ENCODE measurements at regions not wholly inside any gene's neighbourhood (a gene's known extent, or its start where the extent isn't known, plus 50 kb on each side); places are given as distances from the start of the nearest gene placed in this dataset.
A peak's percentile ranks its signal among the peaks of the same experiment; 100 is the strongest.

DNA sequence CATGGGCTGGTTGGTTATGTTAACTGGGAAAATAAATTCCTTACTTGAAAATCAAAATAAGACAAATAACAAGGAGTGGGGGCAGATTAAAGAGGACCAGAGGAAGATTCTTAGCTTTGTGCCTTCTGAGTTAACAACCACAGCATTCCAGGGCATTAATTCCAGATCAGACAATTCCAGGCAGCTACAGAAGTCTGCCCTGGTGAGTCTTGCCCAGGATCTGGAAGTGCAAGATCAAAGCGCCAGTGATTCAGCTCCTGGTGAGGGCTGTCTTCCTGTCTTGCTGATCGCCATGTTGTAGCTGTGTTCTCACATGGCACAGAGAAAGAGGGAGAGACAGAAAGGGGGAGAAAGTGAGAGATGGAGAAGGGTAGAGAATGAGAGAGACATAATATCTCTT, 65.6 kb downstream of the ANXA2R start:
- DNase-seq (ENCODE audit: low read depth): no peak
- TF ChIP-seq, protein P1, sequence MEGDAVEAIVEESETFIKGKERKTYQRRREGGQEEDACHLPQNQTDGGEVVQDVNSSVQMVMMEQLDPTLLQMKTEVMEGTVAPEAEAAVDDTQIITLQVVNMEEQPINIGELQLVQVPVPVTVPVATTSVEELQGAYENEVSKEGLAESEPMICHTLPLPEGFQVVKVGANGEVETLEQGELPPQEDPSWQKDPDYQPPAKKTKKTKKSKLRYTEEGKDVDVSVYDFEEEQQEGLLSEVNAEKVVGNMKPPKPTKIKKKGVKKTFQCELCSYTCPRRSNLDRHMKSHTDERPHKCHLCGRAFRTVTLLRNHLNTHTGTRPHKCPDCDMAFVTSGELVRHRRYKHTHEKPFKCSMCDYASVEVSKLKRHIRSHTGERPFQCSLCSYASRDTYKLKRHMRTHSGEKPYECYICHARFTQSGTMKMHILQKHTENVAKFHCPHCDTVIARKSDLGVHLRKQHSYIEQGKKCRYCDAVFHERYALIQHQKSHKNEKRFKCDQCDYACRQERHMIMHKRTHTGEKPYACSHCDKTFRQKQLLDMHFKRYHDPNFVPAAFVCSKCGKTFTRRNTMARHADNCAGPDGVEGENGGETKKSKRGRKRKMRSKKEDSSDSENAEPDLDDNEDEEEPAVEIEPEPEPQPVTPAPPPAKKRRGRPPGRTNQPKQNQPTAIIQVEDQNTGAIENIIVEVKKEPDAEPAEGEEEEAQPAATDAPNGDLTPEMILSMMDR (conservative IDR thresholded peaks at IDR 0.05; ENCODE audit: low read depth, low read length): no peak
- H3K4me3 ChIP-seq (ENCODE audit: low read depth, low read length): no peak overlapping the region

DNA sequence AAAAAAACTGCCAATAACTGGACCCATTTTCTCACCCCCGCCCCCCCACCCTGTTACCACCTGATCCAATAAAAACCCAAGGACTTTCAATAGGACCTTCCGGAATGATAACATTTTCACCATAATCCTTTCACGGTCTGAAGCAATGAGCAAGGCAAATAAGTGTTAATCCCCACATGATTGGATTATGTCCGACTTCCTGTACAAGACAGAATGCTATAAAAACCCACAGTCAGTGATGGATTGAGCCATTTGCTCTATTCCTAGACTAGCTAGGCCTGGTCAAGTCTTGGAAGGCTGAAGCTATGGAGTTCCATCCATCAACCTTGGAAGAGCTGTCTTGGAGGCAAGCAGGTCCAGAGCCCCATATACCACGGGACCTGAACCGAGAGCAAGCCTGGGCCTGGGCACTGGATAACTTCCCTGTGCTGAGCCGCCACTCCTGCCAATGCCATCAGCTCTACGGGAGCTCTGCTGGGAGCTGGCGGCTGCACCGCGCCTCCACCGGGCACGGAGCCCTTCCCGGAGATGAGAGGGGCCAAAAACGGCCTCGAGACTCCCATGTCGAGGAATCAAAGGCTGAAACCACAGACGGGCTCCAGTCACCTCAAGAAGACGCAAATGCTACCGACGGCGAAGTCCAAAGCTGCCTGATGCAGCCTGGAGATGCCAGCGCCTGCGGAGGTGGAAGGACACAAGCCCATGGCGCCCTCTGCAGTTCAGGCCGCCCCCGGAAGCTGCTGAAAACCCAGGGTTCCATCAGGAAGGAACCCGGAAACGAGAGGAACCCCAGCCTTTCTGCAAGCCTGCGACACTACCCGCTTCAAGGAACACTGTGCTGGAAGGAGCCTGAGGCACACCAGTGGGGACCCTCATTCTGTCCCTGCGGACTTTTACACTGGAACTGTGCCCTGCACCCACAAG, 69.2 kb downstream of the ANXA2R start:
- TF ChIP-seq, protein P1 (conservative IDR thresholded peaks at IDR 0.05; ENCODE audit: low read depth, low read length): peak; percentile 50
- no peak overlapping the region for H3K4me3 ChIP-seq (ENCODE audit: low read depth, low read length)
- no peak for DNase-seq (ENCODE audit: low read depth)

DNA sequence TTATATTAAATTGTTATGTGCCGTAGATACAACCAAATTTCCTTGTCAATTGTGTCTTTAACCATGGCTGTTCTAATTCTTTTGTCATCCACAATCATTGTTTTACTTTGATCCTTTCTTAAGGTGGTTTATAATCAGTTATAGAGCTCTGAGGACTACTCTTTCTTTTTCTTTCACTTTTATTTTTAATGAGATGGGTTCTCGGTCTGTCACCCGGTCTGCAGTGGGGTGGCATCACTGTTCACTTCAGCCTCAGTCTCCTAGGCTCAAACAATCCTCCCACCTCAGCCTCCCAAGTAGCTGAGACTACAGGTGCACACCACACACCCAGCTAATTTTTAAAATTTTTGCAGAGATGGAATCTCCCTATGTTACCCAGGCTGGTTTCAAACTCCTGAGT, 74.2 kb downstream of the ANXA2R start:
- DNase-seq (ENCODE audit: low read depth): no peak
- TF ChIP-seq, protein P1 (conservative IDR thresholded peaks at IDR 0.05; ENCODE audit: low read depth, low read length): no peak
- no peak overlapping the region for H3K4me3 ChIP-seq (ENCODE audit: low read depth, low read length)

DNA sequence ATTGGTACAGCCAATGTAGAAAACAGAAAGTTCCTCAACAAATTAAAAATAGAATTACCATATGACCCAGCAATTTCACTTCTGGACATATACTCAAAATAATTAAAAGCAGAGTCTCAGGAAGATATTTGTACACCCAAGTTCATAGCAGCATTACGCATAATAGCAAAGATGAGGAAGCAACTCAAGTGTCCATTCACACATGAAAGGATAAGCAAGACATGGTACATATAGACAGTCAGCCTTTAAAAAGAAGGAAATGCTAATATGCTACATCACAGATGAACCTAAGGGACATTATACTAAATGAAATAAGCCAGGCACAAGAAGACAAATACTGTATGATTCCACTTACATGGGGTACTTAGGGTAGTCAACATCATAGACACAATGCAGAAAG, 76.7 kb downstream of the ANXA2R start:
- DNase-seq (ENCODE audit: low read depth): no peak
- TF ChIP-seq, protein P1 (conservative IDR thresholded peaks at IDR 0.05; ENCODE audit: low read depth, low read length): no peak
- no peak overlapping the region for H3K4me3 ChIP-seq (ENCODE audit: low read depth, low read length)

DNA sequence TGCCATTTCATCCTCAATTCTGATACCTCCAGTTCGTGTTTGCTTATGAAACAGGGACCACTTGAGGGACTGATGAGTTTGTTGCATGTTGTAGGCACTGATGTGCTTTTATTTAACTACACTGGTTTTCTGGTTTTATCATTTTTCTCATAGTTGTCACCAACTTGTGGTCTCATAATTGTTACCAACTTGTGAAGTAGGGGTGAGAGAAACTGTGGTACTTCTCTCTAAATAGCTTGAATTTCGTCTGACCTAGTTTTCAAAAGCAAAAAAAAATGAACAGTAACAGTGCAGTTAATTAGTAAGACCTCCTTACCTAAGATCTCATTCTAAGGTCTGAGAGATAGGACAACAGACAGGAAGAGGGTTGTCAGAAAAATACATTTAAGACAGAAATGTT, 78.0 kb downstream of the ANXA2R start:
- TF ChIP-seq, protein P1 (conservative IDR thresholded peaks at IDR 0.05; ENCODE audit: low read depth, low read length): no peak
- H3K4me3 ChIP-seq (ENCODE audit: low read depth, low read length): no peak overlapping the region
- DNase-seq (ENCODE audit: low read depth): no peak

DNA sequence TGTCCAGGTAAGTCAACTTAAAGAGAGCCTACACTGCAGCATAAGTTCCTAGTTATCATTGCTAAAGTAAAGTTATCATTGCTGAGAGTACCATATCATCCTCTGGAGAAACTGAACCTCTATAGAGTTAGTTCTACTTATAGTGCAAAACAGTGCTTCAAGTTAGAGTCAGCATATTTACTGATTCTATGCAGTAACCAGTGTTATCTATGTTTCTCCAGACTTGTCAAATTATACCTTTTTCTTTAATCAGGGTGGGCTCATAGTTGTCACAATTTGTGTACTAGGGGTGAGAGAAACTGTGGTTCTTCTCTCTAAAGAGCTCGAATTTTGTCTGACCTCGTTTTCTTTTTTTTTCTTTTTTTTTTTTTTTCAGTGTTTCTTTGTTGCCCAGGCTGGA, 79.6 kb downstream of the ANXA2R start:
- TF ChIP-seq, protein P1 (conservative IDR thresholded peaks at IDR 0.05; ENCODE audit: low read depth, low read length): no peak
- DNase-seq (ENCODE audit: low read depth): no peak
- no peak overlapping the region for H3K4me3 ChIP-seq (ENCODE audit: low read depth, low read length)

DNA sequence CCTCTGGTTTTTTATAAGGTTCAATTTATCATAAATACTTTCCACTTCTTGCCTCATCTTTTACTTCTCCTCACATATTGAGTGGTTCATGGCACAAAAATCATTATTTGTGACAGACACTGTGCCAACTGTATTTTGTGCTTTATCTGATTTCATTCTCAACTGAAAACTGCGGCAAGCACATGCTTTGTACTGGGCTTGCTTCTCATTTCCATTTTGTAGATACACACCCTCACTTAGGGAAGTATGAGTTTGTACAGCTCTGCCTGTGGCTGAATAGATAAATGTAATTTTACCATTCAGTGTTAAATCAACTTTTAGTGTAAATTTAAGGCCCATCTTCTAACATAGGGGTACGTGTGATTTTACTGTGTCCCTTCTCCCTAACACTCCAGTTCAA, 83.6 kb downstream of the ANXA2R start:
- TF ChIP-seq, protein P1 (conservative IDR thresholded peaks at IDR 0.05; ENCODE audit: low read depth, low read length): no peak
- no peak overlapping the region for H3K4me3 ChIP-seq (ENCODE audit: low read depth, low read length)
- no peak for DNase-seq (ENCODE audit: low read depth)
